ENCODE measurements at regions not wholly inside any gene's neighbourhood (a gene's known extent, or its start where the extent isn't known, plus 50 kb on each side); places are given as distances from the start of the nearest gene placed in this dataset.

DNA sequence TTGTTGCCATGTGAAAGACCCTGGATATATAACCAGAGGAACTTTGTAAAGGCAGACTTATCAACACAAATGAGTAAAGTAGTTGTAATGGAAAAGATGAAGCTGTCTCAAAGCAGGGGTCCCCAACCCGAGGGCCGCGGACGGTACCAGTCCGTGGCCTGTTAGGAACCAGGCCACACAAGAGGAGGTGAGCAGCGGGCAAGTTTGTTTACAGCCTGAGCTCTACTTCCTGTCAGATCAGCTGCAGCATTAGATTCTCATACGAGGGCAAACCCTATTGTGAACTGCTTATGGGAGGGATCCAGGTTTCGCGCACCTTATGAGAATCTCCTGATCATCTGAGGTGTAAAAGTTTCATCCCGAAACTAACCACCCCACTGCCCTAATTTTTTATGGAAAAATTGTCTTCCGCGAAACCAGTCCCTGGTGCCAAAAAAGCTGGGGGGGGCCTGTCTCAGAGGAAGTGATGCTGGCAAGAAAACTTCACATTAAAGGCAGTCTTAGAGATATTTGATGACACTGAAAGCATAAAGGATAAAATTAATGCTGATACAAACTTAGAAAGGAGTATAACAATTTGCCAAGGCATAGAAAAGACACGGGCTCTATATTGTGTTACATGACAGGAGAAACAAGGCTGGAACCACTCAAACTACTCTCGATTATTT, 57.5 kb upstream of the MSTN start:
- TF ChIP-seq, protein P1, sequence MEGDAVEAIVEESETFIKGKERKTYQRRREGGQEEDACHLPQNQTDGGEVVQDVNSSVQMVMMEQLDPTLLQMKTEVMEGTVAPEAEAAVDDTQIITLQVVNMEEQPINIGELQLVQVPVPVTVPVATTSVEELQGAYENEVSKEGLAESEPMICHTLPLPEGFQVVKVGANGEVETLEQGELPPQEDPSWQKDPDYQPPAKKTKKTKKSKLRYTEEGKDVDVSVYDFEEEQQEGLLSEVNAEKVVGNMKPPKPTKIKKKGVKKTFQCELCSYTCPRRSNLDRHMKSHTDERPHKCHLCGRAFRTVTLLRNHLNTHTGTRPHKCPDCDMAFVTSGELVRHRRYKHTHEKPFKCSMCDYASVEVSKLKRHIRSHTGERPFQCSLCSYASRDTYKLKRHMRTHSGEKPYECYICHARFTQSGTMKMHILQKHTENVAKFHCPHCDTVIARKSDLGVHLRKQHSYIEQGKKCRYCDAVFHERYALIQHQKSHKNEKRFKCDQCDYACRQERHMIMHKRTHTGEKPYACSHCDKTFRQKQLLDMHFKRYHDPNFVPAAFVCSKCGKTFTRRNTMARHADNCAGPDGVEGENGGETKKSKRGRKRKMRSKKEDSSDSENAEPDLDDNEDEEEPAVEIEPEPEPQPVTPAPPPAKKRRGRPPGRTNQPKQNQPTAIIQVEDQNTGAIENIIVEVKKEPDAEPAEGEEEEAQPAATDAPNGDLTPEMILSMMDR (IDR thresholded peaks at IDR 0.05) = no peak
- TF ChIP-seq POLR2A (IDR thresholded peaks at IDR 0.05) = no peak

All from stomach (tissue), 4 donors.